ENCODE measurements at regions not wholly inside any gene's neighbourhood (a gene's known extent, or its start where the extent isn't known, plus 50 kb on each side); places are given as distances from the start of the nearest gene placed in this dataset.
"Not testable (repeated sequence)": the region's sequence is repeated elsewhere in the genome, so short reads cannot be mapped to it uniquely, and the experiment has no call there.

- no peak for DNase-seq
Observed at GRCh38 chr16:5309946-5310611, 212.5 kb upstream of the EEF2KMT start.

GRCh38 chr16:5305023-5305422, 207.4 kb upstream of the EEF2KMT start:
- DNase-seq: no peak

GRCh38 chr16:5302372-5303114, 204.9 kb upstream of the EEF2KMT start:
- no peak for DNase-seq

GRCh38 chr16:5298202-5298601, 200.6 kb upstream of the EEF2KMT start:
- no peak for DNase-seq

GRCh38 chr16:5296176-5296575, 198.6 kb upstream of the EEF2KMT start:
- no peak for DNase-seq

GRCh38 chr16:5295304-5295703, 197.7 kb upstream of the EEF2KMT start:
- not testable (repeated sequence) for DNase-seq

GRCh38 chr16:5282152-5282551, 184.6 kb upstream of the EEF2KMT start:
- not testable (repeated sequence) for DNase-seq

GRCh38 chr16:5257462-5257861, 159.9 kb upstream of the EEF2KMT start:
- no peak for DNase-seq

GRCh38 chr16:5252791-5253190, 155.2 kb upstream of the EEF2KMT start:
- DNase-seq: no peak

- DNase-seq: not testable (repeated sequence)
Observed at GRCh38 chr16:5247403-5247802, 149.8 kb upstream of the EEF2KMT start.

- not testable (repeated sequence) for DNase-seq
Observed at GRCh38 chr16:5240278-5240626, 142.7 kb upstream of the EEF2KMT start.

- DNase-seq: peak; percentile 3 to 46 (median 30)
Observed at GRCh38 chr16:5239472-5240277, 142.1 kb upstream of the EEF2KMT start.

- DNase-seq: no peak
Observed at GRCh38 chr16:5235119-5235518, 137.5 kb upstream of the EEF2KMT start.

- no peak for DNase-seq
Observed at GRCh38 chr16:5234295-5235050, 136.9 kb upstream of the EEF2KMT start.

- DNase-seq: no peak
Observed at GRCh38 chr16:5231246-5231759, 133.7 kb upstream of the EEF2KMT start.

- DNase-seq: no peak
Observed at GRCh38 chr16:5228369-5228768, 130.8 kb upstream of the EEF2KMT start.

GRCh38 chr16:5225931-5226655, 128.5 kb upstream of the EEF2KMT start:
- no peak for DNase-seq

GRCh38 chr16:5222761-5223160, 125.2 kb upstream of the EEF2KMT start:
- no peak for DNase-seq

- not testable (repeated sequence) for DNase-seq
Observed at GRCh38 chr16:5221831-5222230, 124.2 kb upstream of the EEF2KMT start.

GRCh38 chr16:5220705-5221104, 123.1 kb upstream of the EEF2KMT start:
- no peak for DNase-seq

Measured in muscle of back (tissue), 3 donors.